Activated B cell treated with CpG ODN at 0.5 μM for 24 hours (primary cell): ENCODE measurements at regions not wholly inside any gene's neighbourhood (a gene's known extent, or its start where the extent isn't known, plus 50 kb on each side); places are given as distances from the start of the nearest gene placed in this dataset.

Source experiments
- ATAC-seq: fragments of 200-7000 bp; cut with Tn5 transposase; one replicate; pipeline ENCODE4 v1.10.0; 2021; ENCODE audit warnings: low read depth, mild to moderate bottlenecking, moderate library complexity
- CTCF ChIA-PET: fragments of 350-600 bp; sonication (Branson Sonifier 250); formaldehyde crosslinking; loops from one replicate; lab custom pipeline; 2021; ENCODE audit warnings: antibody characterized with exemption; lab: Charles Lee
- POLR2A ChIA-PET: fragments of 350-600 bp; sonication (Branson Sonifier 250); formaldehyde crosslinking; loops from one replicate; lab custom pipeline; 2021; ENCODE audit warnings: antibody characterized with exemption; lab: Charles Lee
- DNase-seq: peaks from one replicate; pipeline ENCODE4 v3.0.0; 2022
- H3K27ac Mint-ChIP-seq: one replicate; pipeline ENCODE4 v1.8.0; 2020; ENCODE audit warnings: mixed read lengths
- H3K27me3 Mint-ChIP-seq: one replicate; pipeline ENCODE4 v1.8.0; 2021; ENCODE audit warnings: mixed read lengths
- H3K36me3 Mint-ChIP-seq: one replicate; pipeline ENCODE4 v1.8.0; 2021; ENCODE audit warnings: low read depth, mixed read lengths
- H3K4me1 Mint-ChIP-seq: one replicate; pipeline ENCODE4 v1.8.0; 2021; ENCODE audit warnings: mixed read lengths
- H3K4me3 Mint-ChIP-seq: one replicate; pipeline ENCODE4 v1.8.0; 2020; ENCODE audit warnings: mild to moderate bottlenecking, mixed read lengths
- H3K9me3 Mint-ChIP-seq: one replicate; pipeline ENCODE4 v1.8.0; 2020; ENCODE audit warnings: mixed read lengths
- CTCF ChIP-seq: fragments of 200-600 bp; IDR thresholded peaks from one replicate; pipeline ENCODE4 v1.8.0; 2022; ENCODE audit warnings: antibody characterized with exemption, mild to moderate bottlenecking
- intact Hi-C: fragments of 100-400 bp; cut with micrococcal nuclease; formaldehyde crosslinking; loops from one replicate; pipeline ENCODE4 v1.15.1; 2024

DNA sequence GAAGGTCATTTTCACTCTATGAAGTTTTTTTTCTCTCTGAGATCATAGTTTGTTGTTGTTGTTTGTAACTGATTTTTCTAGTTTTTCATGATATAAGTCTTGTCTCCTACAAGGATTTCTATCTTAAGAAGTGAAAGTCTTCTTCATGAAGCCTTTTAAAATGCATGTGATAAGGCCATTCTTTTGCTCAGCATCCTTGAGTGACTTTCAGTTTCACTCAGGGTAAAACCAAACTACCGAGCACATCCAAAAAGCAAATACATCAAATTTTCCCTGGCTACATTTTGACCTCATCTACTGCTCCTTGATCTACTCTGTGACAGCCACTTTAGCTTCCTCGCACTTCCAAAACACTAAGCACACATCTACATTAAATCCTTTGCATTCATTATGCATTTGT, 580.7 kb downstream of the KCTD8 start:
- Mint-ChIP-seq H3K36me3 (no peaks in the 10 kb centered on the region), H3K4me3 (no peak overlapping the region), H3K9me3 (peaks cover 9% of the 10 kb centered on the region), H3K27ac (no peak overlapping the region), H3K27me3 (no peaks in the 10 kb centered on the region), H3K4me1 (no peaks in the 10 kb centered on the region)
- CTCF ChIA-PET, result no interaction called here
- ATAC-seq (no peak), DNase-seq (no peak)
- intact Hi-C loops, result no loop called here
- POLR2A ChIA-PET, result no interaction called here
- TF ChIP-seq CTCF, result no peak

DNA sequence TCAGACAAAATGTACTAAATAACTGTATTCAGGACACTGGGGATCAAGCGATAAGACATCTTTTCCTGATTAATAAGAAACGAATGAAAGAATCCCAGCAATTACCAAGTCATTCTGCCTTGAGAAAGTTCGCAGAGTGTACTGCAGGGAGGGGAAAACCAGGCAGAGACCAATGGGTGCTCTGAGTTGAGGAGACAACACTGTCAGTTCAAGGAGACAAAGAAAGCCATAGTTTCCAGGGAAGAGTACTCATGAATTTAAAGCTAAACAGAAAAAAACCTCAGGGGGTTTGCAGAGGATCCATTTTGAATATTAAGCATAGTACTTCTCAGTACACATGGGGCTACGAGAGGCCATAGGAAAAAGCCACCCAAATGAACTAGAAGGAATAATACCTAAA, 573.0 kb downstream of the KCTD8 start:
- Mint-ChIP-seq H3K4me3 (no peak overlapping the region), H3K27ac (no peak overlapping the region), H3K4me1 (no peaks in the 10 kb centered on the region), H3K9me3 (peaks cover 8% of the 10 kb centered on the region), H3K36me3 (no peaks in the 10 kb centered on the region), H3K27me3 (no peaks in the 10 kb centered on the region)
- POLR2A ChIA-PET, result no interaction called here
- no peak for DNase-seq
- ATAC-seq, result no peak
- no peak for TF ChIP-seq CTCF
- CTCF ChIA-PET, result no interaction called here
- intact Hi-C loops, result no loop called here

DNA sequence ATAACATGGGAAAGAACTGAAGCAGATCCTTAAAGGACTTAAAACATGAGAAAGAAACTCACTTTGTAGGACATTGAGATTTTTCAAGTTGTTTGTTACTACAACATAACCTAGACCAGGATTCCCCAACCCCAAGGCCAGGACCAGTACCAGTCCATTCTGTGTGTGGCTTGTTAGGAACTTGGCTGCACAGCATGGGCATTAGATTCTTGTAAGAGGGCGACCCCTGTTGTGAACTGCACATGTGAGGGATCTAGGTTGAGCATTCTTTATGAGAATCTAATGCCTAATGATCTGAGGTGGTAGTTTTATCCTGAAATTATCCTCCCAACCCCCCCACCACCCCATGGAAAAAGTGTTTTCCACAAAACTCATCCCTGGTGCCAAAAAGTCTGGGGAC, 566.1 kb downstream of the KCTD8 start:
- ChIA-PET POLR2A (no interaction called here), CTCF (no interaction called here)
- no peak overlapping the region for H3K4me3 Mint-ChIP-seq
- no peaks in the 10 kb centered on the region for H3K27me3 Mint-ChIP-seq
- ATAC-seq (no peak), DNase-seq (no peak)
- H3K4me1 Mint-ChIP-seq, result no peaks in the 10 kb centered on the region
- H3K27ac Mint-ChIP-seq, result no peak overlapping the region
- intact Hi-C loops, result no loop called here
- H3K36me3 Mint-ChIP-seq, result no peaks in the 10 kb centered on the region
- no peak for TF ChIP-seq CTCF
- no peaks in the 10 kb centered on the region for H3K9me3 Mint-ChIP-seq

GRCh38 chr4:43886196-43886595, 562.4 kb downstream of the KCTD8 start:
- ATAC-seq (no peak), DNase-seq (no peak)
- ChIA-PET CTCF (no interaction called here), POLR2A (no interaction called here)
- TF ChIP-seq CTCF, result no peak
- peaks cover 5% of the 10 kb centered on the region for H3K9me3 Mint-ChIP-seq
- no peak overlapping the region for H3K4me3 Mint-ChIP-seq
- no peaks in the 10 kb centered on the region for H3K36me3 Mint-ChIP-seq
- no peaks in the 10 kb centered on the region for H3K27me3 Mint-ChIP-seq
- H3K4me1 Mint-ChIP-seq, result no peaks in the 10 kb centered on the region
- intact Hi-C loops, result no loop called here
- H3K27ac Mint-ChIP-seq, result no peak overlapping the region

GRCh38 chr4:43898836-43899235, 549.8 kb downstream of the KCTD8 start:
- Mint-ChIP-seq H3K36me3 (no peaks in the 10 kb centered on the region), H3K27ac (no peak overlapping the region), H3K4me1 (no peaks in the 10 kb centered on the region), H3K9me3 (peaks cover 3% of the 10 kb centered on the region), H3K27me3 (no peaks in the 10 kb centered on the region), H3K4me3 (no peak overlapping the region)
- ATAC-seq (no peak), DNase-seq (no peak)
- ChIA-PET POLR2A (interaction anchor here (0.7 kb wide), 1 partner anchor 136 kb away, joined by 6 read pairs; no protein-coding TSS in a partner anchor), CTCF (no interaction called here)
- TF ChIP-seq CTCF, result no peak
- intact Hi-C loops, result no loop called here
